ENCODE measurements at regions not wholly inside any gene's neighbourhood (a gene's known extent, or its start where the extent isn't known, plus 50 kb on each side); places are given as distances from the start of the nearest gene placed in this dataset.

GRCh38 chr6:139485742-139486475, 111.5 kb upstream of the CITED2 start:
- no peaks in the 10 kb centered on the region for H3K27me3 ChIP-seq
- DNase-seq (no peak), ATAC-seq (no peak)
- no peak overlapping the region for H3K4me3 ChIP-seq
- no peaks in the 10 kb centered on the region for H3K4me1 ChIP-seq
- H3K27ac ChIP-seq = no peak overlapping the region
- H3K36me3 ChIP-seq = no peaks in the 10 kb centered on the region
- no peaks in the 10 kb centered on the region for H3K9me3 ChIP-seq
- TF ChIP-seq POLR2A (IDR thresholded peaks at IDR 0.05) (no peak), CTCF (IDR thresholded peaks at IDR 0.05 in 4 of 5, conservative IDR thresholded peaks at IDR 0.05 in 1 of 5) (no peak)
- intact Hi-C loops (cut with DNase I; ENCODE audit: low total_unique reads) = no loop called here
- in situ Hi-C loops (cut with MboI; ENCODE audit: low sequenced_read_pairs in 4 of 4) = no loop called here

- no peak overlapping the region for H3K4me3 ChIP-seq
- no peaks in the 10 kb centered on the region for H3K9me3 ChIP-seq
- TF ChIP-seq POLR2A (IDR thresholded peaks at IDR 0.05) = no peak
- TF ChIP-seq CTCF (IDR thresholded peaks at IDR 0.05 in 4 of 5, conservative IDR thresholded peaks at IDR 0.05 in 1 of 5) = no peak
- no peak overlapping the region for H3K27ac ChIP-seq
- intact Hi-C loops (cut with DNase I; ENCODE audit: low total_unique reads) = no loop called here
- H3K4me1 ChIP-seq = no peaks in the 10 kb centered on the region
- H3K27me3 ChIP-seq = no peaks in the 10 kb centered on the region
- ATAC-seq (no peak), DNase-seq (no peak)
- in situ Hi-C loops (cut with MboI; ENCODE audit: low sequenced_read_pairs in 4 of 4) = no loop called here
- H3K36me3 ChIP-seq = no peaks in the 10 kb centered on the region
These were observed 110.7 kb upstream of the CITED2 start for GRCh38 chr6:139485185-139485584.

GRCh38 chr6:139483079-139483478, 108.6 kb upstream of the CITED2 start:
- Histone ChIP-seq H3K4me3 (no peak overlapping the region), H3K9me3 (no peaks in the 10 kb centered on the region), H3K36me3 (no peaks in the 10 kb centered on the region), H3K27ac (no peak overlapping the region), H3K4me1 (no peaks in the 10 kb centered on the region), H3K27me3 (no peaks in the 10 kb centered on the region)
- DNase-seq (no peak), ATAC-seq (no peak)
- TF ChIP-seq POLR2A (IDR thresholded peaks at IDR 0.05) (no peak), CTCF (IDR thresholded peaks at IDR 0.05 in 4 of 5, conservative IDR thresholded peaks at IDR 0.05 in 1 of 5) (no peak)
- intact Hi-C loops (cut with DNase I; ENCODE audit: low total_unique reads) (no loop called here), in situ Hi-C loops (cut with MboI; ENCODE audit: low sequenced_read_pairs in 4 of 4) (no loop called here)

GRCh38 chr6:139482287-139482686, 107.8 kb upstream of the CITED2 start:
- Histone ChIP-seq H3K9me3 (no peaks in the 10 kb centered on the region), H3K27me3 (no peaks in the 10 kb centered on the region), H3K4me1 (no peaks in the 10 kb centered on the region), H3K27ac (no peak overlapping the region), H3K4me3 (no peak overlapping the region), H3K36me3 (no peaks in the 10 kb centered on the region)
- ATAC-seq = no peak
- TF ChIP-seq CTCF (IDR thresholded peaks at IDR 0.05 in 4 of 5, conservative IDR thresholded peaks at IDR 0.05 in 1 of 5) = no peak
- no peak for TF ChIP-seq POLR2A (IDR thresholded peaks at IDR 0.05)
- intact Hi-C loops (cut with DNase I; ENCODE audit: low total_unique reads) = no loop called here
- DNase-seq = no peak
- in situ Hi-C loops (cut with MboI; ENCODE audit: low sequenced_read_pairs in 4 of 4) = no loop called here
